Lower lobe of right lung (tissue), 2 donors: ENCODE measurements at regions not wholly inside any gene's neighbourhood (a gene's known extent, or its start where the extent isn't known, plus 50 kb on each side); places are given as distances from the start of the nearest gene placed in this dataset.

Source experiments
- ATAC-seq, 2 donors: fragments of 200-7000 bp; cut with Tn5 transposase; one replicate each; pipeline ENCODE4 v1.9.1; 2020 to 2022; ENCODE audit warnings: mild to moderate bottlenecking in 2 of 2, moderate library complexity in 2 of 2
- DNase-seq: peaks from one replicate; pipeline ENCODE4 v3.0.0-alpha.2; 2020
- H3K27ac ChIP-seq: fragments of 200-600 bp; one replicate; pipeline ENCODE4 v1.8.0; 2022
- H3K27me3 ChIP-seq: fragments of 200-600 bp; one replicate; pipeline ENCODE4 v1.8.0; 2022; ENCODE audit warnings: low read depth
- H3K36me3 ChIP-seq: fragments of 200-600 bp; one replicate; pipeline ENCODE4 v1.8.0; 2022; ENCODE audit warnings: mild to moderate bottlenecking
- H3K4me1 ChIP-seq: fragments of 200-600 bp; one replicate; pipeline ENCODE4 v1.8.0; 2022
- H3K4me3 ChIP-seq: fragments of 200-600 bp; one replicate; pipeline ENCODE4 v1.8.0; 2022; ENCODE audit warnings: mild to moderate bottlenecking
- H3K9me3 ChIP-seq: fragments of 200-600 bp; one replicate; pipeline ENCODE4 v1.8.0; 2022
- CTCF ChIP-seq: fragments of 200-600 bp; IDR thresholded peaks from one replicate; pipeline ENCODE4 v1.8.0; 2022; ENCODE audit warnings: antibody characterized with exemption, mild to moderate bottlenecking
- intact Hi-C: fragments of 100-400 bp; cut with DNase I; formaldehyde crosslinking; loops from one replicate; pipeline ENCODE4 v1.11.0; 2022
- donor health status: DM: no; HTN: yes; CAD: no; lungs with severe emphysema.

- ATAC-seq = no peak
Measured at GRCh38 chr11:131290185-131290584, 80.2 kb upstream of the NTM start.

GRCh38 chr11:131295986-131296385 is 74.4 kb upstream of the NTM start:
- TF ChIP-seq CTCF = no peak
- Histone ChIP-seq H3K9me3 (no peaks in the 10 kb centered on the region), H3K27me3 (no peaks in the 10 kb centered on the region), H3K4me3 (no peak overlapping the region), H3K4me1 (no peaks in the 10 kb centered on the region), H3K36me3 (no peaks in the 10 kb centered on the region), H3K27ac (no peak overlapping the region)
- no peak for DNase-seq
- intact Hi-C loops = no loop called here
- ATAC-seq = no peak

More at GRCh38 chr11:131290185-131290584, 80.2 kb upstream of the NTM start:
- Histone ChIP-seq H3K9me3 (no peaks in the 10 kb centered on the region), H3K36me3 (no peaks in the 10 kb centered on the region), H3K4me1 (no peaks in the 10 kb centered on the region), H3K4me3 (no peak overlapping the region), H3K27me3 (peaks cover 4% of the 10 kb centered on the region), H3K27ac (no peak overlapping the region)
- TF ChIP-seq CTCF = no peak
- intact Hi-C loops = no loop called here
- DNase-seq = no peak

- no peak for ATAC-seq
Measured at GRCh38 chr11:131297441-131297840, 73.0 kb upstream of the NTM start.

GRCh38 chr11:131299598-131300438 is 70.6 kb upstream of the NTM start:
- no peak for TF ChIP-seq CTCF
- Histone ChIP-seq H3K36me3 (no peaks in the 10 kb centered on the region), H3K4me3 (no peak overlapping the region), H3K9me3 (no peaks in the 10 kb centered on the region), H3K27me3 (no peaks in the 10 kb centered on the region), H3K4me1 (no peaks in the 10 kb centered on the region), H3K27ac (no peak overlapping the region)
- DNase-seq (no peak), ATAC-seq (no peak)
- intact Hi-C loops = no loop called here

More at GRCh38 chr11:131297441-131297840, 73.0 kb upstream of the NTM start:
- Histone ChIP-seq H3K9me3 (no peaks in the 10 kb centered on the region), H3K4me1 (no peaks in the 10 kb centered on the region), H3K4me3 (no peak overlapping the region), H3K27ac (no peak overlapping the region), H3K27me3 (no peaks in the 10 kb centered on the region), H3K36me3 (no peaks in the 10 kb centered on the region)
- TF ChIP-seq CTCF = no peak
- DNase-seq = no peak
- intact Hi-C loops = no loop called here

GRCh38 chr11:131300439-131300717 is 70.0 kb upstream of the NTM start:
- no peak overlapping the region for H3K4me3 ChIP-seq
- ATAC-seq = no peak
- no peak for DNase-seq
- no peak overlapping the region for H3K27ac ChIP-seq
- TF ChIP-seq CTCF = no peak
- H3K27me3 ChIP-seq = no peaks in the 10 kb centered on the region
- H3K4me1 ChIP-seq = no peaks in the 10 kb centered on the region
- no peaks in the 10 kb centered on the region for H3K36me3 ChIP-seq
- no peaks in the 10 kb centered on the region for H3K9me3 ChIP-seq
- intact Hi-C loops = no loop called here
